ENCODE measurements at regions not wholly inside any gene's neighbourhood (a gene's known extent, or its start where the extent isn't known, plus 50 kb on each side); places are given as distances from the start of the nearest gene placed in this dataset.

- no peaks in the 10 kb centered on the region for H3K36me3 ChIP-seq
- DNase-seq (ENCODE audit: low spot score in 2 of 2), result no peak
- intact Hi-C loops (cut with DNase I; ENCODE audit: low total_unique reads), result no loop called here
- no peak for TF ChIP-seq CTCF (IDR thresholded peaks at IDR 0.05)
- no peak for TF ChIP-seq POLR2AphosphoS5 (IDR thresholded peaks at IDR 0.05)
- no peak for TF ChIP-seq POLR2A (IDR thresholded peaks at IDR 0.05)
- peaks cover 0 to 4% of the 10 kb centered on the region in 2 donors for H3K27me3 ChIP-seq
- H3K4me3 ChIP-seq, result no peak overlapping the region
- H3K4me1 ChIP-seq, result no peaks in the 10 kb centered on the region
- H3K27ac ChIP-seq, result no peak overlapping the region
- no peaks in the 10 kb centered on the region for H3K9me3 ChIP-seq
Observed at GRCh38 chr18:77590943-77591515, 341.4 kb downstream of the GALR1 start.

GRCh38 chr18:77597726-77598125, 348.1 kb downstream of the GALR1 start:
- Histone ChIP-seq H3K9me3 (no peaks in the 10 kb centered on the region), H3K4me1 (no peaks in the 10 kb centered on the region), H3K27me3 (peaks cover 0 to 4% of the 10 kb centered on the region in 2 donors), H3K27ac (no peak overlapping the region), H3K4me3 (no peak overlapping the region), H3K36me3 (no peaks in the 10 kb centered on the region)
- DNase-seq (ENCODE audit: low spot score in 2 of 2), result no peak
- intact Hi-C loops (cut with DNase I; ENCODE audit: low total_unique reads), result no loop called here
- no peak for TF ChIP-seq POLR2AphosphoS5 (IDR thresholded peaks at IDR 0.05)
- no peak for TF ChIP-seq CTCF (IDR thresholded peaks at IDR 0.05)

- H3K4me3 ChIP-seq, result no peak overlapping the region
Observed at GRCh38 chr18:77600674-77601073, 351.0 kb downstream of the GALR1 start.

GRCh38 chr18:77601567-77601966, 351.9 kb downstream of the GALR1 start:
- Histone ChIP-seq H3K27me3 (no peaks in the 10 kb centered on the region), H3K9me3 (no peaks in the 10 kb centered on the region), H3K4me3 (no peak overlapping the region), H3K36me3 (no peaks in the 10 kb centered on the region), H3K27ac (no peak overlapping the region), H3K4me1 (no peaks in the 10 kb centered on the region)
- intact Hi-C loops (cut with DNase I; ENCODE audit: low total_unique reads), result no loop called here
- no peak for DNase-seq (ENCODE audit: low spot score in 2 of 2)
- TF ChIP-seq POLR2AphosphoS5 (IDR thresholded peaks at IDR 0.05) (no peak), POLR2A (IDR thresholded peaks at IDR 0.05) (no peak), CTCF (IDR thresholded peaks at IDR 0.05) (no peak)

More at GRCh38 chr18:77600674-77601073, 351.0 kb downstream of the GALR1 start:
- no peaks in the 10 kb centered on the region for H3K36me3 ChIP-seq
- no peak overlapping the region for H3K27ac ChIP-seq
- peaks cover 0 to 3% of the 10 kb centered on the region in 2 donors for H3K27me3 ChIP-seq
- intact Hi-C loops (cut with DNase I; ENCODE audit: low total_unique reads), result no loop called here
- no peaks in the 10 kb centered on the region for H3K9me3 ChIP-seq
- TF ChIP-seq POLR2A (IDR thresholded peaks at IDR 0.05) (no peak), POLR2AphosphoS5 (IDR thresholded peaks at IDR 0.05) (no peak), CTCF (IDR thresholded peaks at IDR 0.05) (no peak)
- H3K4me1 ChIP-seq, result no peaks in the 10 kb centered on the region
- no peak for DNase-seq (ENCODE audit: low spot score in 2 of 2)

GRCh38 chr18:77607087-77607486, 357.4 kb downstream of the GALR1 start:
- intact Hi-C loops (cut with DNase I; ENCODE audit: low total_unique reads), result no loop called here
- Histone ChIP-seq H3K27ac (no peak overlapping the region), H3K9me3 (no peaks in the 10 kb centered on the region), H3K4me1 (no peaks in the 10 kb centered on the region), H3K27me3 (no peaks in the 10 kb centered on the region), H3K4me3 (no peak overlapping the region), H3K36me3 (no peaks in the 10 kb centered on the region)
- DNase-seq (ENCODE audit: low spot score in 2 of 2), result no peak
- TF ChIP-seq POLR2A (IDR thresholded peaks at IDR 0.05) (no peak), CTCF (IDR thresholded peaks at IDR 0.05) (no peak), POLR2AphosphoS5 (IDR thresholded peaks at IDR 0.05) (no peak)
